HCEC 1CT (cell line): ENCODE measurements at regions not wholly inside any gene's neighbourhood (a gene's known extent, or its start where the extent isn't known, plus 50 kb on each side); places are given as distances from the start of the nearest gene placed in this dataset.
A peak's percentile ranks its signal among the peaks of the same experiment; 100 is the strongest.
"Not testable (repeated sequence)": the region's sequence is repeated elsewhere in the genome, so short reads cannot be mapped to it uniquely, and the experiment has no call there.

ENCODE experiments used
- DNase-seq: peaks from one replicate; pipeline ENCODE4 v3.0.0-alpha.2; 2017

DNA sequence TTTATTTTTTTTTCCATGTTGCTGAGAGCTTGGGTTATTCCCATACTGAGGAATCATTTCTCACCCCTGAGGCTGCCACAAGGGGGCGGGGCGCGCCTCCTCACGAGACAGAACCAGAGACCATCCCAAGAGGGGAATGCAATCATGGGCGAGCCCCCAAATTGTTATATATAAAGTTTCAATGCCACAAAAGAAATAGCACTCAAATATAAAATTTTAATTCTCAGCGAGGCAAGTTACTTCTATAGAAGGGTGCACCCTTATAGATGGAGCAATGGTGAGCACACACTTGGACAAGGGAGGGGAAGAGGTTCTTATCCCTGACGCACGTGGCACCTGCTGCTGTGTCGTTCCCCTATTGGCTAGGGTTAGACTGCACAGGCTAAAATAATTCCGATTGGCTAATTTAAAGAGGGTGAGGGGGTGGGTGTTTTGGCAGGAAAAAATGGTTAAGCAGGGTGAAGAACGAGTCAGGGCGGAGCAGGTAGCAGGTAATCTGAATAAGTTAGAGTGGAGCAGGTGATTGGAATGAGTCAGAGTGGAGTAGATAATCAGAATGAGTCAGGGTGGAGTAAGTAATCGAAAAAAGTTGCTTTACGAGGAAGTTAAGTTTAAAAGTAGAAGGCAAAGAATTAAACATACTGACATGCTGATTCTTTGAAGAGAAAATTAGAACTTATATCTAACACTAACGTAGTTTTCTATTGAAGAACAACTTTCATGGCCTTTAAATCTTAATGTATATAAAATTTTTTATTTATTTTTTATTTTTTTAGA is 177.5 kb downstream of the MTCL1 start:
- peak; percentile 7 for DNase-seq

DNA sequence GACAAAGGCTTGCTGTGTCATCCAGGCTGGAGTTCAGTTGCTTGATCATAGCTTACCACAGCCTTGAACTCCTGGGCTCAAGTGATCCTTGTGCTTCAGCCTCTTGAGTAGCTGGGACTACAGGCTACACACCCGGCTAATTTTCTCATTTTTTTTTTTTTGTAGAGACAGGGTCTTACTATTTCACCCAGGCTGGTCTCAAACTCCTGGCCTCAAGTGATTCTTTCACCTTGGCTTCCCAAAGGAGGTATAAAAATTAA is 178.0 kb downstream of the MTCL1 start:
- no peak for DNase-seq

GRCh38 chr18:8887877-8888276 is 182.5 kb downstream of the MTCL1 start:
- DNase-seq: not testable (repeated sequence)

DNA sequence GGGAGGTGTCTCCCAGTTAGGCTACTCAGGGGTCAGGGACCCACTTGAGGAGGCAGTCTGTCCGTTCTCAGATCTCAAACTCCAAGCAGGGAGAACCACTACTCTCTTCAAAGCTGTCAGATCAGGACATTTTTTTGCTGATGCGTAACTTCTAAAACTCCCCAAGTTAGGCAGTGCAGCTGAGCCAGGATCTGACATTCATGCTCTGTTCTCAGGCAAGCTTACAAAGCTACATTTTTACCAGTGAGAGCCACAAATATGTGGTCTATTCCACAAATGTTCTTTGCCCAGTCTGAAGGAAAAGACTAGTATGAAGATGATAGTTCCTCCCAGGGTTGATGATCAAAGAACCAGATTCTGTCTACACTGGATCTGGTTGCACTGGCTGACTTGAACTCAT is 184.1 kb downstream of the MTCL1 start:
- no peak for DNase-seq

- not testable (repeated sequence) for DNase-seq
Measured at GRCh38 chr18:8890503-8890902, 185.1 kb downstream of the MTCL1 start.

- DNase-seq: peak; percentile 98
Measured at GRCh38 chr18:8890957-8891464, 185.7 kb downstream of the MTCL1 start.

GRCh38 chr18:8893221-8893620 is 187.9 kb downstream of the MTCL1 start:
- no peak for DNase-seq

DNA sequence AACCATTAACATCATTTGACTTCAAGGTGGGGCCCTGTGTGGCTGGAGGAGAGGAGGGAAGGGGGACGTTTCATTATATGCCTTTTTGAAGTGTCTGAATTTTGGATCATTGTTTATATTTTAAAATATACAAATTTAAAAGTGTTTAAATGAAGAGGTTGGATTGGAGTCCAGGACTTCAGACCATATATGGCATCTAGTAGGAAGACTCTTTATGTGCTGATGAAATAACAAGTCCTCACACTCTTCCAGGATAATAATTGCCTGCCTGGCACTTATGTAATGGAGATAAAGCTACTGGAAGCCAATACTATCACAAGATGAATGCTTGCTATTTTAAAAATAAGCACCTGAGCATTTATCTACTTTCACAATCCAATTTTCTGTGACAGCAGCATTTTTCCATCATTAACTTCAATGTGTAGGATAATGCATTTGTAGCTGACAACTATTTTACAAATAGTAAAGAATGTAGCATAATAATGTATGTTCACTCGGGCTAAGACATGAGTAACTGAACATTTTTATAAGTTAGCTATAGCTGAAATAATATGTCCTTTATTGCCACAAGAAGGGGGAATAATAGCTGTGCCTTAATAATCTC is 188.4 kb downstream of the MTCL1 start:
- DNase-seq: no peak

DNA sequence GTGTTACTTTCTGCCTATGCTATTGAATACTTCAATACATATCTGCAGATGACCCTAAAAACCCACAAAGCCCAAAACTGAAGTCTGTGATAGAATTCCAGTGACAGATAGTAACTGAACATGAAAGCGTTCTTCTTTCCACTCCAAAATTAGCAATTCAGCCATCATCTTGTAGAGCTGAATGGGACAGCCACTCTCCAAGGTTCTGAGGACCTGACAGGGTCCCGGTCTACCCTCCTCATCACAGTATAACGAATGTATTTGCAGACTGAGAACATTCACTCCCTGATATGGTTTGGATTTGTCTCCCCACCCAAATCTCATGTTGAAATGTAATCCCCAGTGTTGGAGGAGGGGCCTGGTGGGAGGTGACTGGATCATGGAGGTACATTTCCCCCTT is 189.5 kb downstream of the MTCL1 start:
- DNase-seq: no peak

GRCh38 chr18:8895341-8895740 is 190.0 kb downstream of the MTCL1 start:
- no peak for DNase-seq

DNA sequence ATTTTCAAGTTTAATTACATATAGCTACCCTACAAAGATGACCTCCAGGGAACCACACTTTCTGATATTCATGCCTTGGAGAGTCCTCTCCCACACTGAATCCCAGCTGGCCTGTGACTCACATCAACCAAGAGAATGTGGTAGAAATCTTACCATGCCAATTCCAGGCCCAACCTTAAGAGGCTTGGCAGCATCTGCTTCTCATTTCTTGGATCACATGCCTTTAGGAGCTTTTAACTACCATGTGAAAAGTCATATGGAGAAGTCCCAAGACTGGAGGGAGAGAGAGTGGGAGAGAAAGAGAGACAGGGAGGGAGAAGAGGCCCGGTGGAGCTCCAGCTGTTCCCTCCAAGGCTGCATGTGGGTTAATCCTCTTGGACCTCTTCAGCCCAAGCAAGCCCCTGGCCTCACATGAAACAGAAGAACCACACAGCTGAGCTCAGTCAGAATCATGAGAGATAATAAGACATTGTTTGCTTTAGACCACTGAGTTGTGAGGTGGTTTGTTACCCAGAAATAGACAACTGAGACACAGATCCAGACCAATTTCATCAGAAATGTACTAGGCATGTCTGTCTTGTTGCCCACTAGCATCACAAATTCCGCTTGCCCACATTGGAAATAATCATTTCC is 190.7 kb downstream of the MTCL1 start:
- DNase-seq: peak; percentile 80

DNA sequence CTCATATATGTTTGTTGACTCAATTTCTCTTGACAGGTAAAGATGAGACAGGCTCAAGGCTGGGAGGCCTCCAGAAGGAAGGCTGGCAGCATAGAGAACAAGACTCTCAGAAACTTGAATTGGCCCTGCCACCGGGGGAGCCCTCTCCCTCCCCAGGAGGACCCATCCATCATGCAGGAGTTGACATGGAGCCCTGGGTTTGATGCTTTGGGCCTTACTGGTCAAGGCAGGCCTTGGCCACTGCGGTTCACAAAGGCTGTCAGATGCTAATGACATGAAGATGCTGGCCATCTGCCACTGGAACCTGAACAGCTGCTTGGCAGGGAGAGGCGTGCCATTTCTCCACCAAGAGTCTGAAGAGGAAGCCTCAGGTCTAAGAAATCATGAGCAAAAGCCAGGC is 193.6 kb downstream of the MTCL1 start:
- DNase-seq: no peak

- DNase-seq: no peak
Measured at GRCh38 chr18:8900552-8900951, 195.2 kb downstream of the MTCL1 start.

DNA sequence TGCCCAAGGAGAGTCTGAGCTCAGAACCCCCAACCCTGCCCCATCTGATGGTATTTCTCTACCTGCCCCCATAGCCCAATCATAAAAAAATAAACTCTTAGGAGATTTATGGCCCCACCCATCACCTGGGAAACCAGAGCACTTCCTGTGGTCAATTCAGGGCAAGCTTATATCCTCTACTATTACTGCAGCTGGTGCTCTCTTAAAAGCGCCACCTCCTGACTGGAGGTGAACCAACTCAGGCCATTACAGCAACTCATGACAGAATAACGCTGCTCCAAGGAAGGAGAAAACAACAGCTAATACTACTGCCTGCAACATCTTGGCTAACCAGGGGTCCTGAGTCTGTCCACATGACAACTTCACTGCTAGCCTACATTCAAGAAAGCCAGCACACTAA is 195.7 kb downstream of the MTCL1 start:
- no peak for DNase-seq

DNA sequence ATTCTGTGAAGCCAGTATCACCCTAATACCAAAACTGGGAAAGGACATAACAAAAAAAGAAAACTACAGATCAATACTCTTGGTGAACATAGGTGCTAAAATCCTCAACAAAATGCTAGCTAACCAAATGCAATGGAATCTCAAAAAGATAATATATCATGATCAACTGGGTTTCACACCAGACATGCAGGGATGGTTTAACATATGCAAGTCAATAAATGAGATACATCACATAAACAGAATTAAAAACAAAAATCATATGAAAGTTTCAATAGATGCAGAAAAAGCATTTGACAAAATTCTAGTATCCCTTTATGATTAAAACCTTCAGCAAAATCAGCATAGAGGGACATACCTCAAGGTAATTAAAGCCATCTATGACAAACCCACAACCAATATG is 198.2 kb upstream of the NDUFV2 start:
- no peak for DNase-seq

DNA sequence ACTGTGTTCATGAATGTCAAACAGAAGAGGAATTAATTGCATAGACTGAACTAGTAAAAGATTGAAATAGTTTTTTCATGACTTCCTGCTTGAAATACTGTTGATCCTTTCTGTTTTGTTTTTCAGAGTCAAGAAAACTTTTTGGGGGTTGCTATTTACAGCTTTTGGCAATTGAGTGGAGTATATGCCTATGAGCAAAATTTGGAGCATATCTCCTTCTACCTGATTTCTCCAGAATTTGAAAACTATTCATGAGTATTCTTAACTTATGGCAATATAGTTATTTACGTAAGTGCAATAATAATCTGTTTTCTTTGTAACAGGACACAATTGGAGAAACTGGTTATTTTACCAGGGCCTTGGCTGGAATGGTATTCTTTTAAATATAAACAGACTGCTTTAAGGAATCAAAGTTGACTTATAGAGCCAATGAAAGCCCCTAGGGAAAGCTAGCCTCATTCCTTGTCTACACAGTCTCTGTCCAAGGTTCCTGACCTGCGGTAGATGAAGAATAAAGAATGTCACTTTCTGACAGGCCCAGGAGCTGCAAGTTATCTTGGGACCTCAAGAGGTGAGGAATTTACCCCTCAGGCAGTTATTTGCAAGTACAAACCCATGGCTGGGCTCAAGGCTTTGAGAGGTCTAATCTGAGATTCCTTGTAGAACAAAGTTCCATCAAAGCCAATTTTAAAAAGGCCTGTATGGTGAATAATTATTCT is 193.5 kb upstream of the NDUFV2 start:
- no peak for DNase-seq

- no peak for DNase-seq
Measured at GRCh38 chr18:8910186-8910822, 192.2 kb upstream of the NDUFV2 start.

DNA sequence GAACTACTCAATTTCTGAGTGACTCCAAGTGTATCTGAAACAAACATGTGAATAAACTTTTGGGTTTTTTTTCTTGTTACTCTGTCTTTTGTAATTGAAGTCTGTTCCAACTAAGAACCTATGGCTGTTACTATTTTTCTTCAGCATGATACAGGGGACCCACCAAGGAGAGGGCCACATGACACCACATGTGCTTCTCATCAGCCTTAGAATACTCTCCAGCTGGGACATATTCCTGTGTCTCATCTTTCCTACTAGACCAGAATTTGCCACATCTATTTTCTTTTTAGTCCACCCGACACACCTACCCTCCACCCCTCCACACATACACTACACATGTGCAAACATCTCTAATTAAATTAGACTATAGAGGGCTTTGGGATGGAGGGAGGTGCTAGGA is 191.7 kb upstream of the NDUFV2 start:
- DNase-seq: no peak

DNA sequence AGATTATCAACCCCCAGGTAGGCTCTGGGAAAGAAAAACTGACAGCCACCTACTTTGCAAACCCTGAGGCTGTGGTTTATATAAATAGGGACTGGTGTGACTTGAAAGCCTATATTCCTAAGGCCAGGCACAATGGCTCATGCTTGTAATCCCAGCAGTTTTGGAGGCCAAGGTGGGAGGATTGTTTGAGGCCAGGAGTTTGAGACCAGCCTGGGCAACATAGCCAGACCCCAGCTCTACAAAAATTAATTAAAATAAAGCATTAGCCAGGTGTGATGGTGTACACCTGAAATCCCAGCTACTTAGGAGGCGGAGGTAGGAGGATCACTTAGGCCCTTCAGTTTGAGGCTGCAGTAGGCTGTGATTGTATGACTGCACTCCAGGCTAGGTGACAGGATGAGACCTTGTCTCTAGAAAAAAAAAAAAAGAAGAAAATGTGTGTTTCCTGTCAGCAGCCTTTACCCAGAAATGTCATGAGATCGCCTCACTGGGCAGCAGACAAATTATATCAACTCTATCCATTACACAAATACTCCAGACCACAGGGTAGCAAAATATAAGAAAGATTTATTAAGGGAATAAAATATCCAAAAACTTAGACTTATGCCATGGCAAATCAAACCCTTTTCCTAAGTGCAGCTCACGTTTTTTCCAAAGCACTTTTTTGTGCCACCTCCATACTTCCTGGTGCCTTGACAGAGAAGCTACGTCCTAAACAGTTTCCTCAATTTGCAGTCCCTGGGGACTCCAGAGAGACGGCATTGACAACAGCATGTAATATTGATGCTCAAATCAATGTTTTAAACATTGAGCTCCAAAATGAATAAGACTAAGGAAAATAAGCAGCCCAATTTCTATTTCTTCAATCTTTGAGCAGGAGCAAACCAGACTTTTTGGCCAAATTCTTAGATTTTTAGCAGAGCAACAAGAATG is 190.8 kb upstream of the NDUFV2 start:
- DNase-seq: no peak

DNA sequence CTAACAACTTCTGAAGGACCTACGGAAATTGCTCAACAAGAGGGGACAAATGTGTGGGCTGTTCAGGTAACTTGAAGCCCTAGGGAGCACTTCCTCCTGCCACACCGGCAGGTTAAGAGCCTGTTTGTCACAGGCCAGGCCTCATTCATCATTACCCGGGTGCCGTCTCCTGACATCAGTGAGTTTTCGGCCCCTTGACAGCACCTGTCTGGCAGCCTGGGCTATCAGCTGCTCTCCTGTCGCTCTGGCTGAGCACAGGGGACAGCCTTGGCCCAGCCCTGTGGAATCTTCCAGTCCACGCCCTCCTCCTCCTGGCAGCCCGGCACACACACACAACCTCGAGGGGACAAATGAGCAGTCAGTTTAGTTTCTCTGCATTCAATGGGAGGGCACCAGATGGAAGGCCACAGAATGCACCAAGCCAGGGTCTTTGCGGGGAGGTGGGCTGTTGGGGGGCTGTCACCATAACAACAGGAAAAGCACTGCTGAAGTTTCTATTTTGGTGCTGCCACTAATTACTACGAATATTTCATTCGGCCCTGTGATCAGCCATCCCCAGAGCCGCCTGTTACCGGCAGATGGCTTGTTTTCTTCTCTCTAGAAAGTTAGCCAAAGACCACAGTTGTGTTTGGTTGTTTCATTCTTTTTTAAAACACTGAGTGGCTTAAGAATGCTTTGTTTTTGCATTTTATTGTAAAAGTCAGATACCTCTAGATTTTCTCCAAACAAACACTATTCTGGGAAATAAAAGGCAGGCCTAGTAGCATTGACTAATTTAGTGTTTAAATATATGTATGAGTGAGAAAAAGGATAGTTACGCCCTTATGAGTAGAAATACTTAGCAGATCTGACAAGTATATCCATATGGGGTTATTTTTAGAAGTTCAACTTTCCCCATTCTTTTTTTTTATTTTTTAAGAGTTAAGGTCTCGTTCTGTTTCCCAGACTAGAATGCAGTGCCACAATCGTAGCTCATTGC is 189.9 kb upstream of the NDUFV2 start:
- no peak for DNase-seq
